VCaP (cell line): ENCODE measurements at regions not wholly inside any gene's neighbourhood (a gene's known extent, or its start where the extent isn't known, plus 50 kb on each side); places are given as distances from the start of the nearest gene placed in this dataset.

ENCODE experiments used
- H3K27ac ChIP-seq: fragments of 450-650 bp; 2 replicates; pipeline ENCODE4 v1.5.1; 2017
- CTCF ChIP-seq: fragments of 450-650 bp; conservative IDR thresholded peaks from 2 replicates; pipeline ENCODE4 v1.5.1; 2017; ENCODE audit warnings: mild to moderate bottlenecking, moderate library complexity

- H3K27ac ChIP-seq: no peak overlapping the region
- TF ChIP-seq CTCF: no peak
Observed at GRCh38 chr2:168315331-168316072, 68.1 kb upstream of the STK39 start.

- no peak overlapping the region for H3K27ac ChIP-seq
- TF ChIP-seq CTCF: no peak
Observed at GRCh38 chr2:168316073-168316440, 68.7 kb upstream of the STK39 start.

DNA sequence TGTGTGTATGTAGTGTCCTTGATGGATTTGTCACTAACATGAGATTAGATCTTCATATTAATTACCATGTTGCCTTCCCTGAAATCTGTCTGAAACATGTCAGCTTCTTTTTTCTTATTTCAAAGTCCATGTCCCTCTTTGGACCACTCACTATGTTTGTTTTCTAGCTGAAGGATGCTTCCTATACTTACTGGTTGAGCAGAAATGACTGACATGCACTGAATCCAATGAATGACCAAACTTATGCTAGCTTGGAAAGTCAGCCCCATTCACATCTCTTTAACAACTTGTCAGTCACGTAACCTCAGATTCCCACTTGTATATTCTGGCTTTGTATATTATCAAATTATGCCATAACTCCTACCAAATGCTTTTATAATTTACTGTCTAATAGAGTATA is 69.9 kb upstream of the STK39 start:
- TF ChIP-seq CTCF: no peak
- no peak overlapping the region for H3K27ac ChIP-seq

DNA sequence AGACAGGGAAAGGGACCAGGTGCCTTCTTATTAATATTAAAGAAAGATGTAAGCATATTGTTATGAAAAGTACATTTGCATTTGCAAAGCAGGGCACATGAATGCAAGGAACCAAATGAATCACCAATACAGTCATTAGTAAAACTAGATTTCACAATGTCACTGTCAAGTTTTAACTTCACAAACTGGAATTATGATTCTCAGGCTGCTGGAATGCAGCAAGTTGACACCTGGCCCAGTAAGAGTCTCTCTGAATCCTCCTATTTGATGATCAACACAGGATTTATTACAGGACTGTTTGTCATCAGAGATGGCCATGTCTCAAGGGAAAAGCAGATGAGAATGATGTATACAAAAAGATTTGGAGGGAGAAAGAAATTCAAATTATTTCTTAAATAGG is 72.9 kb upstream of the STK39 start:
- H3K27ac ChIP-seq: no peak overlapping the region
- no peak for TF ChIP-seq CTCF

DNA sequence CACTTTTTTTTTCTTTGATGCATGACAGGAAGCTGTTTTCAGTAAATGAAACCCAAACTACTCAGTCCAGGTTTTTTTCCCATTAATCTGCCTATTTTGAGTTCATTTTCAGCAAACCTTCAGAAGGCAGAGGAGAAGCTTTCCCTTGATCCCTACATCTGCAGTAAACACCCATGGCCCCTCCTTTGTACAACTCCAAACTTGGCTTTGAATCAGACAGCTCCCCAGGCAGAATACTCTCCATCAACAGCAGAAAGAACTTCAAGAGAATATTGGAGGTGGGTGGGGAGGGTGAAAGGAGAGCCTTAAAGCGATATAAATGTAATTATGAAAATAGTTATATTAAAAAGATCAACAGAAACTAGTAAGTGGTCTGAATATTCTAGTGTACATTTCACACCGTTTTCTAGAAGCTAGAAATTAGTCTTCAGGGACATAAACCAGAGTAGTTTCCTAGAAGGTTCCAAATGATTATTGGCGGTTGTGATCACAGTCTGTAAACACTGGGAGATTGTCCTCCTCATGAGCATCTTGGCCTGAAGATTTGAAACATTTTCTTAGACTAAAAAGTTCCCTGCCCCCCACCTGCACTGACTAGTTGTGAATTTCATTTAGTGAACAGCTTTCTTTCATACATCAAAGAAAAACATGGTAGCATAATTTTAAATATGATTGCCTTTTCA is 75.1 kb upstream of the STK39 start:
- no peak overlapping the region for H3K27ac ChIP-seq
- TF ChIP-seq CTCF: no peak

- no peak overlapping the region for H3K27ac ChIP-seq
- TF ChIP-seq CTCF: no peak
Observed at GRCh38 chr2:168323529-168324021, 76.2 kb upstream of the STK39 start.

GRCh38 chr2:168326572-168326971 is 79.2 kb upstream of the STK39 start:
- no peak overlapping the region for H3K27ac ChIP-seq
- no peak for TF ChIP-seq CTCF
